Natural killer cell (primary cell): ENCODE measurements at regions not wholly inside any gene's neighbourhood (a gene's known extent, or its start where the extent isn't known, plus 50 kb on each side); places are given as distances from the start of the nearest gene placed in this dataset.

Experiments
- ATAC-seq, 3 donors: fragments of 150-1000 bp in 2 of 3; fragments of 200-7000 bp in 1 of 3; cut with Tn5 transposase; 1 replicate in 1 of 3; 2 replicates in 2 of 3; pipeline ENCODE4 v1.10.0; 2021; ENCODE audit warnings: mild to moderate bottlenecking in 2 of 3, moderate library complexity in 2 of 3
- DNase-seq, 2 donors: peaks; one replicate each; pipeline versions ENCODE4 v3.0.0 to v3.0.0-alpha.2; 2013 to 2021; ENCODE audit warnings: mixed read lengths in 1 of 2
- H3K27ac ChIP-seq: one replicate; pipeline ENCODE4 v1.5.1; 2013; ENCODE audit warnings: mild to moderate bottlenecking, low read length
- H3K27me3 ChIP-seq: one replicate; pipeline ENCODE4 v1.6.1; 2013; ENCODE audit warnings: low read length; ENCODE audit not compliant: control insufficient read depth, insufficient read depth
- H3K36me3 ChIP-seq: one replicate; pipeline ENCODE4 v1.6.1; 2013; ENCODE audit warnings: low read length; ENCODE audit not compliant: control insufficient read depth, insufficient read depth
- H3K4me1 ChIP-seq: one replicate; pipeline ENCODE4 v1.6.1; 2013; ENCODE audit warnings: low read length; ENCODE audit not compliant: control insufficient read depth, insufficient read depth
- H3K4me3 ChIP-seq: one replicate; pipeline ENCODE4 v1.5.1; 2013; ENCODE audit warnings: low read length
- H3K9me3 ChIP-seq: one replicate; pipeline ENCODE4 v1.6.1; 2013; ENCODE audit warnings: low read length; ENCODE audit not compliant: control insufficient read depth, insufficient read depth
- H3K27ac Mint-ChIP-seq, 2 donors: one replicate each; pipeline ENCODE4 v1.8.0; 2022; ENCODE audit warnings: mild to moderate bottlenecking in 2 of 2, mixed read lengths in 2 of 2, moderate library complexity in 1 of 2
- H3K27me3 Mint-ChIP-seq, 2 donors: one replicate each; pipeline ENCODE4 v1.8.0; 2022; ENCODE audit warnings: low read depth in 2 of 2, mixed read lengths in 2 of 2
- H3K36me3 Mint-ChIP-seq: one replicate; pipeline ENCODE4 v1.8.0; 2022; ENCODE audit warnings: mixed read lengths
- H3K4me1 Mint-ChIP-seq, 2 donors: one replicate each; pipeline ENCODE4 v1.8.0; 2022; ENCODE audit warnings: mixed read lengths in 2 of 2
- H3K4me3 Mint-ChIP-seq: one replicate; pipeline ENCODE4 v1.8.0; 2022; ENCODE audit warnings: mild to moderate bottlenecking, moderate library complexity, mixed read lengths
- H3K9me3 Mint-ChIP-seq, 2 donors: one replicate each; pipeline ENCODE4 v1.8.0; 2022; ENCODE audit warnings: mixed read lengths in 2 of 2
- WGBS: methylation state at CpG from one replicate; pipeline ENCODE4 v1.1.7; 2013; ENCODE audit warnings: missing lambda C conversion rate; ENCODE audit not compliant: insufficient coverage; 5-methylcytosine and 5-hydroxymethylcytosine counted together
- intact Hi-C: fragments of 100-400 bp; cut with micrococcal nuclease; formaldehyde crosslinking; loops from one replicate; pipeline ENCODE4 v1.14.2; 2022
- TF ChIP-seq, protein P1 (sequence below): fragments of 200-600 bp; IDR thresholded peaks from one replicate; pipeline ENCODE4 v1.8.0; 2022; ENCODE audit warnings: antibody characterized with exemption

DNA sequence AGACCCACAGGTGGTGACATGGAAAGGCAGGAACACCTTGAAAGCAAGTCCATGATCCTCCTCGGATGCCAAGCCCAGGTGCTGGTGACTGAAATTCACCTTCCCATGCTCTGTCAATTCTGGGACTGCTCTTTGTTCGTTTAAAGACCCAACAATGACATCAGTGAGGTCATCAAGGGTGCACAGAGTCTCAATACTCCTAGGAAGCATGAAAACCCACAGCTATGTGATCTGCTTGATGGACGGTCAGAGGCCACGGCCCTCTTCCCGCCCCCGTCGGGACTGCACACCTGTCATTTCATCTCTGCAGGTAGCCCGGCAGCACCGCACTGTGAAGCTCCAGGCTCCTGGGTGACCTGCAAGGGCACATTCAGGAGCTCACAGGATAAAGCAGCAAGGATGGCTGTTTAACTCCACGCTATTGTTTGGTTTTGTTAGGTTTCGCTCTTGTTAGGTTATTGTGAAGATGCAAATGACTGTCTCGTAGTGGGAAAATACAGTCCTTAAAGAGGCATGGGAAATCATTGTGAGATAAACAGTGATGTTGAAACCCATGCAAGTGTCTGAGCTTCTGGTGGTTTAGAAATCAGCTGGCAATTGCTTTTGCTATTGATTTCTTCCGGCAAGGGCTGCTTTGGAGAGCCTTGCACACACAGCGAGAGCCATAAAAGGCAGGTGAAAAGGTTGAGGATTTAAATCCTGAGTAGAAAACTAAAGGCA, 124.8 kb upstream of the AJAP1 start:
- Mint-ChIP-seq H3K27ac (no peak overlapping the region), H3K4me3 (no peak overlapping the region), H3K27me3 (peaks cover 0 to 6% of the 10 kb centered on the region in 2 donors), H3K9me3 (no peaks in the 10 kb centered on the region), H3K36me3 (no peaks in the 10 kb centered on the region), H3K4me1 (no peaks in the 10 kb centered on the region)
- DNase-seq: no peak
- ATAC-seq: no peak
- Histone ChIP-seq H3K9me3 (no peaks in the 10 kb centered on the region), H3K36me3 (no peaks in the 10 kb centered on the region), H3K27me3 (no peaks in the 10 kb centered on the region), H3K27ac (no peak overlapping the region), H3K4me3 (no peak overlapping the region), H3K4me1 (no peaks in the 10 kb centered on the region)
- TF ChIP-seq, protein P1, sequence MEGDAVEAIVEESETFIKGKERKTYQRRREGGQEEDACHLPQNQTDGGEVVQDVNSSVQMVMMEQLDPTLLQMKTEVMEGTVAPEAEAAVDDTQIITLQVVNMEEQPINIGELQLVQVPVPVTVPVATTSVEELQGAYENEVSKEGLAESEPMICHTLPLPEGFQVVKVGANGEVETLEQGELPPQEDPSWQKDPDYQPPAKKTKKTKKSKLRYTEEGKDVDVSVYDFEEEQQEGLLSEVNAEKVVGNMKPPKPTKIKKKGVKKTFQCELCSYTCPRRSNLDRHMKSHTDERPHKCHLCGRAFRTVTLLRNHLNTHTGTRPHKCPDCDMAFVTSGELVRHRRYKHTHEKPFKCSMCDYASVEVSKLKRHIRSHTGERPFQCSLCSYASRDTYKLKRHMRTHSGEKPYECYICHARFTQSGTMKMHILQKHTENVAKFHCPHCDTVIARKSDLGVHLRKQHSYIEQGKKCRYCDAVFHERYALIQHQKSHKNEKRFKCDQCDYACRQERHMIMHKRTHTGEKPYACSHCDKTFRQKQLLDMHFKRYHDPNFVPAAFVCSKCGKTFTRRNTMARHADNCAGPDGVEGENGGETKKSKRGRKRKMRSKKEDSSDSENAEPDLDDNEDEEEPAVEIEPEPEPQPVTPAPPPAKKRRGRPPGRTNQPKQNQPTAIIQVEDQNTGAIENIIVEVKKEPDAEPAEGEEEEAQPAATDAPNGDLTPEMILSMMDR: no peak
- 77% methylated on average over 14 of the region's 14 CpGs for WGBS
- intact Hi-C loops: no loop called here

DNA sequence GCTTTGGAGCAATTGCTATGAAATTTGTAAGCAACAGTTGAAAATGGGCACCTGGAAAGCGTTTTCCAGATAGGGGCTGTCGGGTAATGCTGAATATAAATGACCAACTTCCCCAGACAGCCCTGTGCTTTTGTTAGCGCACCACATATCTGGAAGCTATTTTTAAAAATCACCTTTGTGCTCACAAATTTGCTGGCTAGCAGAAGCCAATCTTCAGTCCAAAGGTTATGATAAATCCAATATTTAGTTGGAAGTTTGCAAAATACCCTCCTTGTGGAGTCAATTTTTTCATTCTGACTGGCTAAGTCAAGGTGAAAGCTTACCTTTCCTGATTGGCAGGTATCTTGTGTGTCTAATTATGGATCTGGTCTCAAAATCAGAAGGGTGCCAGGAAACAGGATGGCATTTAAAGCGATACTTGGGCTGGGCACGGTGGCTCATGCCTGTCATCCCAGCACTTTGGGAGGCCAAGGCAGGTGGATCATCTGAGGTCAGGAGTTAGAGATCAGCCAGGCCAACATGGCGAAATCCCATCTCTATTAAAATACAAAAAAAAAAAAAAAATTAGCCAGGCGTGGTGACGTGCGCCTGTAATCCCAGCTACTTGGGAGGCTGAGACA, 124.1 kb upstream of the AJAP1 start:
- H3K27me3 ChIP-seq: no peaks in the 10 kb centered on the region
- 90% methylated on average over 9 of the region's 9 CpGs for WGBS
- TF ChIP-seq, protein P1: no peak
- intact Hi-C loops: no loop called here
- ATAC-seq (no peak), DNase-seq (no peak)
- H3K27me3 Mint-ChIP-seq: peaks cover 0 to 5% of the 10 kb centered on the region in 2 donors
- H3K4me3 Mint-ChIP-seq: no peak overlapping the region
- H3K9me3 Mint-ChIP-seq: no peaks in the 10 kb centered on the region
- no peak overlapping the region for H3K4me3 ChIP-seq
- H3K9me3 ChIP-seq: no peaks in the 10 kb centered on the region
- H3K27ac ChIP-seq: no peak overlapping the region
- no peaks in the 10 kb centered on the region for H3K36me3 ChIP-seq
- no peaks in the 10 kb centered on the region for H3K4me1 ChIP-seq
- H3K36me3 Mint-ChIP-seq: no peaks in the 10 kb centered on the region
- H3K4me1 Mint-ChIP-seq: no peaks in the 10 kb centered on the region
- H3K27ac Mint-ChIP-seq: no peak overlapping the region

DNA sequence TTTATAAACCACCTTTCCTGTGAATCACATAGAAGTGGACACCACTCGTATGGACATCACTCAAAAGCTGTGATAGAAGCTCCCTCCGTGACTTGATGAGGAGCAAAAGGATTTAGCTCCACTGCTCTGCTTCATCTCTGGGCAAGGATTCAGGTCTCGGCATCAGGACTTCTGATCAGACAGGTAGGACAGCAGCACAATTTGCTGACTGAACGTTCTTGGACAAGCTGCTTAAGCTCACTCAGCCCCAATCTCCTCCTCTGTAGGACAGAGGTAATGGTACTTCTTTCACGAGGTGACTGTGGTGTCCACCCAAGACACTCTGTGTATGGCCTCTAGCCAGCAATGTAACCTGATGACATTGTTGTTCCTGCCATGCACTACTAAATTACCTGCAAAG, 122.6 kb upstream of the AJAP1 start:
- intact Hi-C loops: no loop called here
- H3K27ac Mint-ChIP-seq: no peak overlapping the region
- H3K4me3 Mint-ChIP-seq: no peak overlapping the region
- H3K36me3 ChIP-seq: no peaks in the 10 kb centered on the region
- H3K36me3 Mint-ChIP-seq: no peaks in the 10 kb centered on the region
- no peak overlapping the region for H3K4me3 ChIP-seq
- ATAC-seq (no peak), DNase-seq (no peak)
- H3K4me1 ChIP-seq: no peaks in the 10 kb centered on the region
- peaks cover 0 to 5% of the 10 kb centered on the region in 2 donors for H3K27me3 Mint-ChIP-seq
- no peaks in the 10 kb centered on the region for H3K4me1 Mint-ChIP-seq
- no peaks in the 10 kb centered on the region for H3K27me3 ChIP-seq
- H3K9me3 ChIP-seq: no peaks in the 10 kb centered on the region
- H3K9me3 Mint-ChIP-seq: no peaks in the 10 kb centered on the region
- H3K27ac ChIP-seq: no peak overlapping the region
- WGBS: 83% methylated on average over 5 of the region's 5 CpGs
- TF ChIP-seq, protein P1: no peak
